MM.1S (cell line): ENCODE measurements at regions not wholly inside any gene's neighbourhood (a gene's known extent, or its start where the extent isn't known, plus 50 kb on each side); places are given as distances from the start of the nearest gene placed in this dataset.

Source experiments
- DNase-seq: peaks from one replicate; pipeline ENCODE4 v3.0.0-alpha.2; 2015
- H2AFZ ChIP-seq: fragments of 300-600 bp; sonication (generic); 2 replicates; pipeline ENCODE4 v1.6.0; 2016; ENCODE audit warnings: antibody characterized with exemption, low read length
- H3F3A ChIP-seq: fragments of 300-600 bp; sonication (generic); 2 replicates; pipeline ENCODE4 v1.6.1; 2016; ENCODE audit warnings: mild to moderate bottlenecking, antibody characterized with exemption, low read length, moderate library complexity, mixed read lengths; ENCODE audit not compliant: insufficient read depth
- H3K27ac ChIP-seq: fragments of 300-600 bp; sonication (generic); 2 replicates; pipeline ENCODE4 v1.5.1; 2016; ENCODE audit warnings: mild to moderate bottlenecking, low read length
- H3K27me3 ChIP-seq: fragments of 300-600 bp; sonication (generic); replicated peaks from 2 replicates; pipeline ENCODE4 v1.6.0; 2016; ENCODE audit warnings: low read length; ENCODE audit not compliant: insufficient read depth
- H3K36me3 ChIP-seq: fragments of 300-600 bp; sonication (generic); replicated peaks from 2 replicates; pipeline ENCODE4 v1.6.1; 2016; ENCODE audit warnings: mild to moderate bottlenecking, low read length, mixed read lengths; ENCODE audit not compliant: insufficient read depth
- H3K4me1 ChIP-seq: fragments of 300-600 bp; sonication (generic); 2 replicates; pipeline ENCODE4 v1.6.1; 2016; ENCODE audit warnings: low read length, mixed read lengths
- H3K4me2 ChIP-seq: fragments of 300-600 bp; sonication (generic); 2 replicates; pipeline ENCODE4 v1.6.0; 2016; ENCODE audit warnings: low read depth, low read length
- H3K4me3 ChIP-seq: fragments of 300-600 bp; sonication (generic); 2 replicates; pipeline ENCODE4 v1.5.1; 2016; ENCODE audit warnings: low read length, mixed read lengths
- H3K79me2 ChIP-seq: fragments of 300-600 bp; sonication (generic); 2 replicates; pipeline ENCODE4 v1.6.1; 2016; ENCODE audit warnings: mixed run types, low read length, mixed read lengths
- H3K9ac ChIP-seq: fragments of 300-600 bp; sonication (generic); 2 replicates; pipeline ENCODE4 v1.6.1; 2016; ENCODE audit warnings: low read length, mixed read lengths
- H3K9me2 ChIP-seq: fragments of 300-600 bp; sonication (generic); replicated peaks from 2 replicates; pipeline ENCODE4 v1.6.1; 2016; ENCODE audit warnings: mild to moderate bottlenecking, low read length, mixed read lengths; ENCODE audit not compliant: insufficient read depth
- H3K9me3 ChIP-seq: fragments of 300-600 bp; sonication (generic); replicated peaks from 2 replicates; pipeline ENCODE4 v1.6.1; 2016; ENCODE audit warnings: mild to moderate bottlenecking, low read length, mixed read lengths; ENCODE audit not compliant: insufficient read depth
- H4K20me1 ChIP-seq: fragments of 300-600 bp; sonication (generic); 2 replicates; pipeline ENCODE4 v1.6.1; 2016; ENCODE audit warnings: mild to moderate bottlenecking, low read length, moderate library complexity, mixed read lengths; ENCODE audit not compliant: insufficient read depth
- CTCF ChIP-seq: fragments of 300-600 bp; sonication (generic); IDR thresholded peaks from 2 replicates; pipeline ENCODE4 v1.5.1; 2016; ENCODE audit warnings: antibody characterized with exemption, low read length, mixed read lengths
- EZH2 ChIP-seq: fragments of 300-600 bp; sonication (generic); optimal IDR thresholded peaks from 2 replicates; pipeline ENCODE3; 2017; ENCODE audit warnings: low read depth, mild to moderate bottlenecking, antibody characterized with exemption, low read length, mixed read lengths
- EZH2phosphoT487 ChIP-seq: fragments of 300-600 bp; sonication (generic); IDR thresholded peaks from 2 replicates; pipeline ENCODE4 v1.6.1; 2018; ENCODE audit warnings: antibody characterized with exemption, low read length

GRCh38 chr11:11752679-11753078, 89.1 kb upstream of the USP47 start:
- H4K20me1 ChIP-seq: no peaks in the 10 kb centered on the region
- H3F3A ChIP-seq: no peaks in the 10 kb centered on the region
- H2AFZ ChIP-seq: no peak overlapping the region
- no peaks in the 10 kb centered on the region for H3K9me3 ChIP-seq
- H3K9me2 ChIP-seq: no peaks in the 10 kb centered on the region
- H3K4me3 ChIP-seq: no peak overlapping the region
- no peak overlapping the region for H3K27ac ChIP-seq
- H3K9ac ChIP-seq: no peak overlapping the region
- no peak for TF ChIP-seq EZH2
- no peak for TF ChIP-seq CTCF
- no peak for TF ChIP-seq EZH2phosphoT487
- no peak overlapping the region for H3K4me2 ChIP-seq
- no peaks in the 10 kb centered on the region for H3K27me3 ChIP-seq
- H3K79me2 ChIP-seq: no peaks in the 10 kb centered on the region
- DNase-seq: no peak
- no peaks in the 10 kb centered on the region for H3K36me3 ChIP-seq
- no peaks in the 10 kb centered on the region for H3K4me1 ChIP-seq

- H3K9me2 ChIP-seq: no peaks in the 10 kb centered on the region
- no peak for TF ChIP-seq CTCF
- TF ChIP-seq EZH2: no peak
- TF ChIP-seq EZH2phosphoT487: no peak
- no peak overlapping the region for H3K4me2 ChIP-seq
- no peak overlapping the region for H3K4me3 ChIP-seq
- H3K9me3 ChIP-seq: no peaks in the 10 kb centered on the region
- no peaks in the 10 kb centered on the region for H3K27me3 ChIP-seq
- H3K27ac ChIP-seq: no peak overlapping the region
- H3K9ac ChIP-seq: no peak overlapping the region
- no peaks in the 10 kb centered on the region for H3K36me3 ChIP-seq
- DNase-seq: no peak
- H3K4me1 ChIP-seq: no peaks in the 10 kb centered on the region
- no peaks in the 10 kb centered on the region for H4K20me1 ChIP-seq
- H3F3A ChIP-seq: no peaks in the 10 kb centered on the region
- no peaks in the 10 kb centered on the region for H3K79me2 ChIP-seq
- H2AFZ ChIP-seq: no peak overlapping the region
Measured at GRCh38 chr11:11750017-11750878, 91.5 kb upstream of the USP47 start.

DNA sequence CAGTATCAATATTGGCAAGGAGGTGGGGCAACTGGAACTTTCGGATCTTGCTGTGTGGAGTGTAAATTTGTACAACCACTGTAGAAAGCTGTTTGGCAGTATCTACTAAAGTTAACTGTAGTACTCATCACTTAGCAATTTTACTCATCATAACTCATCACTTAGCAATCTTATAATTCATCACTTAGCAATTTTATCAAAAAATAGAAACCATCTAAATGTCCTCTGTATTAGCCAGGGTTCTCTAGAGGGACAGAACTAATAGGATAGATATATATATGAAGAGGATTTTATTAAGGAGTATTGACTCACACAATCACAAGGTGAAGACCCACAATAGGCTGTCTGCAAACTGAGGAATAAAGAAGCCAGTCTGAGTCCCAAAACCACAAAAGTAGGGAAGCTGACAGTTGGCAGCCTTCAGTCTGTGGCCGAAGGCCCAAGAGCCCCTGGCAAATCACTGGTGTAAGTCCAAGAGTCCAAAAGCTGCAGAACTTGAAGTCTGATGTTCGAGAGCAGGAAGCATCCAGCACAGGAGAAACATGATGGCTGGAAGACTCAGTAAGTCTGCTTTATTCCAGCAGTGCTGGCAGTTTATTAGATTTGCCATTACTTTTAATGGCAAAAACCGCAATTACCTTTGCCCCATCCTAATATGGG, 92.9 kb upstream of the USP47 start:
- no peak for DNase-seq
- no peaks in the 10 kb centered on the region for H3K9me3 ChIP-seq

DNA sequence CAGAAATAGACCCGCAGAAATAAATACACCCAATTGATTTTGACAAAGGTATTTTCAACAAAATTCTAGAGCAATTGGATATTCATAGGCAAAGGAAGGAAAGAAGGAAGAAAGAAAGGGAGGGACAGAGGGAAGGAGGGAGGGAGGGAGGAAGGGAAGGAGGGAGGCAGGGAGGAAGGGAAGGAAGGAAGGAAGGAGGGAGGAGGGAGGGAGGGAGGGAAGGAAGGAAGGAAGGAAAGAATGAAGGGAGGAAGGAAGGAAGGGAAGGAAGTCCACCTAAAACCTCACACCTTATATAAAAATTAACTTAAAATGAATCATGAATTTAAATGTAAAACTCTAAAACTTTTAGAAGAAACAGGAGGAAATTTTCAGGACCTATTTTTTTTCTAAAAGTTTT, 94.2 kb upstream of the USP47 start:
- H3K27me3 ChIP-seq: no peaks in the 10 kb centered on the region
- no peak overlapping the region for H3K4me3 ChIP-seq
- no peak overlapping the region for H3K4me2 ChIP-seq
- no peaks in the 10 kb centered on the region for H4K20me1 ChIP-seq
- no peak overlapping the region for H3K27ac ChIP-seq
- H3K9me3 ChIP-seq: no peaks in the 10 kb centered on the region
- no peak overlapping the region for H3K9ac ChIP-seq
- H3K36me3 ChIP-seq: no peaks in the 10 kb centered on the region
- no peaks in the 10 kb centered on the region for H3K4me1 ChIP-seq
- H2AFZ ChIP-seq: no peak overlapping the region
- DNase-seq: no peak
- no peaks in the 10 kb centered on the region for H3F3A ChIP-seq
- no peaks in the 10 kb centered on the region for H3K79me2 ChIP-seq
- TF ChIP-seq EZH2phosphoT487 (no peak), CTCF (no peak), EZH2 (no peak)
- H3K9me2 ChIP-seq: no peaks in the 10 kb centered on the region

More for the DNA sequence above, 92.9 kb upstream of the USP47 start:
- H2AFZ ChIP-seq: no peak overlapping the region
- TF ChIP-seq EZH2phosphoT487: no peak
- no peaks in the 10 kb centered on the region for H3K27me3 ChIP-seq
- no peak overlapping the region for H3K9ac ChIP-seq
- H3K79me2 ChIP-seq: no peaks in the 10 kb centered on the region
- no peak overlapping the region for H3K4me2 ChIP-seq
- no peak overlapping the region for H3K4me3 ChIP-seq
- H3K27ac ChIP-seq: no peak overlapping the region
- no peaks in the 10 kb centered on the region for H3K9me2 ChIP-seq
- no peaks in the 10 kb centered on the region for H4K20me1 ChIP-seq
- H3K4me1 ChIP-seq: no peaks in the 10 kb centered on the region
- H3F3A ChIP-seq: no peaks in the 10 kb centered on the region
- H3K36me3 ChIP-seq: no peaks in the 10 kb centered on the region
